PC-3 (cell line): ENCODE measurements at regions not wholly inside any gene's neighbourhood (a gene's known extent, or its start where the extent isn't known, plus 50 kb on each side); places are given as distances from the start of the nearest gene placed in this dataset.

ENCODE experiments used
- ATAC-seq: fragments of 200-7000 bp; cut with Tn5 transposase; 2 replicates; pipeline ENCODE4 v1.9.1; 2020; ENCODE audit warnings: mild to moderate bottlenecking, moderate library complexity
- BruUV-seq: library from RNA; stranded (reverse); fragments of 400-500 nt; replicated peaks from 2 replicates; lab custom pipeline; 2021; lab: Mats Ljungman, UMichigan
- CTCF ChIA-PET: fragments of 300-600 bp; sonication (Branson Sonifier 250); formaldehyde crosslinking; loops from one replicate; lab custom pipeline; 2022; ENCODE audit warnings: antibody characterized with exemption; lab: Charles Lee
- POLR2A ChIA-PET: fragments of 300-600 bp; sonication (Branson Sonifier 250); formaldehyde crosslinking; loops from one replicate; lab custom pipeline; 2022; ENCODE audit warnings: antibody characterized with exemption; ENCODE audit not compliant: unreplicated experiment; lab: Charles Lee
- DNase-seq: peaks from one replicate; pipeline ENCODE4 v3.0.0-alpha.2; 2015
- H2AFZ ChIP-seq: fragments of 300-600 bp; sonication (generic); 2 replicates; pipeline ENCODE4 v1.6.0; 2016; ENCODE audit warnings: antibody characterized with exemption, low read length
- H3F3A ChIP-seq: fragments of 300-600 bp; sonication (generic); one replicate; pipeline ENCODE4 v1.6.0; 2017; ENCODE audit warnings: antibody characterized with exemption, low read length, control low read depth, mild to moderate bottlenecking; ENCODE audit not compliant: unreplicated experiment
- H3K27ac ChIP-seq: fragments of 300-600 bp; sonication (generic); 2 replicates; pipeline ENCODE4 v1.5.1; 2016; ENCODE audit warnings: mild to moderate bottlenecking, low read length
- H3K27me3 ChIP-seq: fragments of 300-600 bp; sonication (generic); 2 replicates; pipeline ENCODE4 v1.6.1; 2016; ENCODE audit warnings: low read length, mixed read lengths
- H3K36me3 ChIP-seq: fragments of 300-600 bp; sonication (generic); 2 replicates; pipeline ENCODE4 v1.6.1; 2016; ENCODE audit warnings: low read depth, mixed run types, low read length, mixed read lengths
- H3K4me1 ChIP-seq: fragments of 300-600 bp; sonication (generic); 2 replicates; pipeline ENCODE4 v1.5.1; 2016; ENCODE audit warnings: low read length; ENCODE audit not compliant: insufficient read depth
- H3K4me2 ChIP-seq: fragments of 300-600 bp; sonication (generic); 2 replicates; pipeline ENCODE4 v1.6.0; 2016; ENCODE audit warnings: low read length
- H3K4me3 ChIP-seq: fragments of 300-600 bp; sonication (generic); 2 replicates; pipeline ENCODE4 v1.5.1; 2016; ENCODE audit warnings: mild to moderate bottlenecking, low read length, mixed read lengths
- H3K79me2 ChIP-seq: fragments of 300-600 bp; sonication (generic); 2 replicates; pipeline ENCODE4 v1.6.1; 2017; ENCODE audit warnings: low read length, mixed read lengths
- H3K9ac ChIP-seq: fragments of 300-600 bp; sonication (generic); 2 replicates; pipeline ENCODE4 v1.6.0; 2016; ENCODE audit warnings: mild to moderate bottlenecking, low read length
- H3K9me2 ChIP-seq: fragments of 300-600 bp; sonication (generic); replicated peaks from 2 replicates; pipeline ENCODE4 v1.6.1; 2016; ENCODE audit warnings: mixed run types, low read length, mixed read lengths
- H3K9me3 ChIP-seq: fragments of 300-600 bp; sonication (generic); 2 replicates; pipeline ENCODE4 v1.6.1; 2016; ENCODE audit warnings: low read length, mixed read lengths
- H4K20me1 ChIP-seq: fragments of 300-600 bp; sonication (generic); 2 replicates; pipeline ENCODE4 v1.6.1; 2016; ENCODE audit warnings: low read length, mixed read lengths
- EZH2 ChIP-seq: fragments of 300-600 bp; sonication (generic); IDR thresholded peaks from one replicate; pipeline ENCODE4 v1.6.1; 2017; ENCODE audit warnings: antibody characterized with exemption, mild to moderate bottlenecking, low read length; ENCODE audit not compliant: unreplicated experiment
- EZH2phosphoT487 ChIP-seq: fragments of 300-600 bp; sonication (generic); IDR thresholded peaks from 2 replicates; pipeline ENCODE4 v1.6.1; 2018; ENCODE audit warnings: mild to moderate bottlenecking, antibody characterized with exemption, low read length, borderline replicate concordance
- intact Hi-C: fragments of 100-400 bp; cut with micrococcal nuclease; formaldehyde crosslinking; loops from 2 replicates; pipeline ENCODE4 v1.9.0; 2023
- TF ChIP-seq, protein P1 (sequence below): fragments of 300-600 bp; sonication (generic); conservative IDR thresholded peaks from 2 replicates; pipeline ENCODE4 v1.5.1; 2017; ENCODE audit warnings: antibody characterized with exemption, low read depth, mild to moderate bottlenecking, low read length

DNA sequence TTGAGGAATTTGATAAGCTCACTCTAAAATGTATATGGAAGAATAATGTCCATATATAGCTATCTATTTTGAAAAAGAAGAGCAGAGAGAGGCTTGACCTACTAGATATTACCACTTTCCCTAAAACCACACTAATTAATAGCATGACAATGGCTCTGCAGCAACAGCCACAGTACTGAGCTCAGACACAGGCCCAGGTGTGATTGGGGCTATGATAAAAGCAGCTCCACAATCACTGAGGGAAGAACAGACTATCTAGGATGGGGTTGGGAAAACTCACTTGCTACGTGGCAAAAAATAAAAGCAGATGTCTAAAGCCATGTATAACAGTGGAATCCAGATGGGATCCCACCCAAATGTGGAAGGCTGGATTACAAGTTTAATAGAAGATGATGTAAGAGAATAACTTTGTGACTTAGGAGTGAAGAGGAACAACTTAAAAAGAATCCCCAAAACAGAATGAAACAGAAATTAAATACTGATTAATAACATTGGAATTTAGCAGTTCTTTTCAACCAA lies 80.8 kb upstream of the RAB4A start:
- DNase-seq (no peak), ATAC-seq (no peak)
- Histone ChIP-seq H3K9ac (no peak overlapping the region), H3K9me3 (no peaks in the 10 kb centered on the region), H4K20me1 (no peaks in the 10 kb centered on the region), H3K27me3 (no peaks in the 10 kb centered on the region), H3F3A (peaks cover 4% of the 10 kb centered on the region), H3K4me2 (no peak overlapping the region), H3K4me3 (no peak overlapping the region), H3K4me1 (peaks cover 18% of the 10 kb centered on the region), H2AFZ (no peak overlapping the region), H3K79me2 (no peaks in the 10 kb centered on the region), H3K36me3 (no peaks in the 10 kb centered on the region), H3K27ac (no peak overlapping the region), H3K9me2 (no peaks in the 10 kb centered on the region)
- intact Hi-C loops: no loop called here
- ChIA-PET CTCF (no interaction called here), POLR2A (no interaction called here)
- TF ChIP-seq, protein P1, sequence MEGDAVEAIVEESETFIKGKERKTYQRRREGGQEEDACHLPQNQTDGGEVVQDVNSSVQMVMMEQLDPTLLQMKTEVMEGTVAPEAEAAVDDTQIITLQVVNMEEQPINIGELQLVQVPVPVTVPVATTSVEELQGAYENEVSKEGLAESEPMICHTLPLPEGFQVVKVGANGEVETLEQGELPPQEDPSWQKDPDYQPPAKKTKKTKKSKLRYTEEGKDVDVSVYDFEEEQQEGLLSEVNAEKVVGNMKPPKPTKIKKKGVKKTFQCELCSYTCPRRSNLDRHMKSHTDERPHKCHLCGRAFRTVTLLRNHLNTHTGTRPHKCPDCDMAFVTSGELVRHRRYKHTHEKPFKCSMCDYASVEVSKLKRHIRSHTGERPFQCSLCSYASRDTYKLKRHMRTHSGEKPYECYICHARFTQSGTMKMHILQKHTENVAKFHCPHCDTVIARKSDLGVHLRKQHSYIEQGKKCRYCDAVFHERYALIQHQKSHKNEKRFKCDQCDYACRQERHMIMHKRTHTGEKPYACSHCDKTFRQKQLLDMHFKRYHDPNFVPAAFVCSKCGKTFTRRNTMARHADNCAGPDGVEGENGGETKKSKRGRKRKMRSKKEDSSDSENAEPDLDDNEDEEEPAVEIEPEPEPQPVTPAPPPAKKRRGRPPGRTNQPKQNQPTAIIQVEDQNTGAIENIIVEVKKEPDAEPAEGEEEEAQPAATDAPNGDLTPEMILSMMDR: no peak
- TF ChIP-seq EZH2 (no peak), EZH2phosphoT487 (no peak)
- no TSS peak for BruUV-seq

DNA sequence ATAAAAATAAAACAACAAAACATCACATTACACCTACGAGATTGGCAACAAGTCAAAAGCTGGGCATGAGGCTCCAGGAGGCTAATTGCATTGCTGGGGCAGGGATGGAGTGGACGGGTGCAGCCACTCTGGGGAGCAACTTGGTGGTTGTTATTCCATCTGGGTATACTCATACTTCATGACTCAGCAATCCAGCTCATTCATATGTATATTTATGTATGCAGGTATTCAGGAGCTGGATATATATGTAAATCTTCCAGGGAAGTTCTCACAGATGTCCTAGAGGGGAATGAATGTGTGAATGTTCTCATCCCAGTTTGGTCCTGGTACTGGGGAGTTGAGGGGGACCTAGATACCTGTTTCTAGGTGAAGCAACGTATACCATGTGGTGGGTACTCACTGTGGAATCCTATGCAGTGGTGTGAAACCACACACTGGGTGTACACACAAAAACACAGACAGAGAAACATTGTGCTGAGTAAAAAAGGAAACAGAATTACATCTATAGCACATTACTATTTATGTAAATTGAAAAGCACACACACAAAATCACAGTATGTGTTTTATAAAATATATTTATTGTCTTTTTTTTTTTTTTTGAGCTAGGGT lies 79.7 kb upstream of the RAB4A start:
- H3K4me2 ChIP-seq: no peak overlapping the region
- peaks cover 18% of the 10 kb centered on the region for H3K4me1 ChIP-seq
- no peaks in the 10 kb centered on the region for H3K27me3 ChIP-seq
- no peak overlapping the region for H3K4me3 ChIP-seq
- POLR2A ChIA-PET: no interaction called here
- intact Hi-C loops: no loop called here
- no peaks in the 10 kb centered on the region for H4K20me1 ChIP-seq
- peak; percentile 33 for DNase-seq
- H3K36me3 ChIP-seq: no peaks in the 10 kb centered on the region
- no peaks in the 10 kb centered on the region for H3K9me3 ChIP-seq
- H2AFZ ChIP-seq: no peak overlapping the region
- H3K9me2 ChIP-seq: no peaks in the 10 kb centered on the region
- ATAC-seq: 0 out of 2 replicates have a peak, but pooled peaks have one; percentile 33
- H3K9ac ChIP-seq: no peak overlapping the region
- no peaks in the 10 kb centered on the region for H3K79me2 ChIP-seq
- CTCF ChIA-PET: no interaction called here
- peaks cover 4% of the 10 kb centered on the region for H3F3A ChIP-seq
- no TSS peak for BruUV-seq
- H3K27ac ChIP-seq: no peak overlapping the region
- TF ChIP-seq EZH2 (no peak), EZH2phosphoT487 (no peak)
- TF ChIP-seq, protein P1: no peak

DNA sequence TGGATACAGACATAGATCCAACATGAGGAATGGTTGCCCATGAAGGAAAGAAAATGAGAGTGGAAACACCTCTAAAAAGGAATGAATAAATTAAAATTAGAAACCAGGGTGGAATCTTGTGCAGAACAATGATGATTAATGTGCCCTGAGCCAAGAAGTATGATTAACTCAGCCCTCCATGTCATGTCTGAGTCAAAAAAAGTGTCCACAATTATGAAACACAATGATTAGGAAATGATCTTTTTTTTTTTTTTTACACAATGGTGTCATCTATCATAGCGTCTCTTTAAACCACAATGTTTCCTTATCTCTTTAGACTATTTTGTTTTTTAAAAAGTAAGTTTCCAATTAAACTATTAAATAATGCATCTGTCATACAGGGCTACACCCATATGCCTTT lies 78.9 kb upstream of the RAB4A start:
- no TSS peak for BruUV-seq
- ATAC-seq: no peak; the same call in 1 of the 2 replicates
- Histone ChIP-seq H3K4me1 (peaks cover 18% of the 10 kb centered on the region), H3K9me2 (no peaks in the 10 kb centered on the region), H3K36me3 (no peaks in the 10 kb centered on the region), H4K20me1 (no peaks in the 10 kb centered on the region), H3K9me3 (no peaks in the 10 kb centered on the region), H3K4me3 (no peak overlapping the region), H3K9ac (no peak overlapping the region), H3K27me3 (no peaks in the 10 kb centered on the region), H3K27ac (peak overlapping the region; percentile 1; the same call in 1 of the 2 replicates), H3K79me2 (no peaks in the 10 kb centered on the region), H3F3A (peaks cover 4% of the 10 kb centered on the region), H3K4me2 (no peak overlapping the region), H2AFZ (no peak overlapping the region)
- intact Hi-C loops: no loop called here
- TF ChIP-seq EZH2phosphoT487 (no peak), EZH2 (no peak)
- TF ChIP-seq, protein P1: no peak
- CTCF ChIA-PET: no interaction called here
- POLR2A ChIA-PET: no interaction called here
- peak; percentile 68 for DNase-seq
